Lung (tissue), 11 donors: ENCODE measurements at regions not wholly inside any gene's neighbourhood (a gene's known extent, or its start where the extent isn't known, plus 50 kb on each side); places are given as distances from the start of the nearest gene placed in this dataset.

ENCODE experiments used
- ATAC-seq: fragments of 200-7000 bp; cut with Tn5 transposase; one replicate; pipeline ENCODE4 v1.9.1; 2020; ENCODE audit warnings: moderate number of reproducible peaks; ENCODE audit not compliant: insufficient read depth, low FRiP score
- DNase-seq, 3 donors: peaks; one replicate each; pipeline ENCODE4 v3.0.0-alpha.2; 2013 to 2017
- H3K27ac ChIP-seq, 2 donors: one replicate each; pipeline ENCODE4 v1.5.1; 2013; ENCODE audit warnings: mild to moderate bottlenecking in 2 of 2, moderate library complexity in 2 of 2, control low read depth in 1 of 2, inconsistent platforms in 1 of 2, low read depth in 1 of 2, low read length in 1 of 2
- H3K27me3 ChIP-seq, 3 donors: one replicate each; pipeline ENCODE4 v1.5.1; 2013; ENCODE audit warnings: low read length in 2 of 3; ENCODE audit not compliant: control insufficient read depth in 3 of 3, insufficient read depth in 3 of 3
- H3K36me3 ChIP-seq, 4 donors: one replicate each; pipeline ENCODE4 v1.5.1; 2013; ENCODE audit warnings: low read length in 4 of 4, mild to moderate bottlenecking in 1 of 4, moderate library complexity in 1 of 4; ENCODE audit not compliant: control insufficient read depth in 4 of 4, insufficient read depth in 4 of 4
- H3K4me1 ChIP-seq, 5 donors: one replicate each; pipeline ENCODE4 v1.5.1; 2013; ENCODE audit warnings: low read length in 5 of 5, mild to moderate bottlenecking in 2 of 5, moderate library complexity in 1 of 5; ENCODE audit not compliant: control insufficient read depth in 5 of 5, insufficient read depth in 5 of 5
- H3K4me3 ChIP-seq: one replicate; pipeline ENCODE4 v1.5.1; 2013; ENCODE audit warnings: mild to moderate bottlenecking, control low read depth, moderate library complexity
- H3K9ac ChIP-seq, 2 donors: one replicate each; pipeline ENCODE4 v1.5.1; 2013; ENCODE audit warnings: low read length in 2 of 2, control low read depth in 1 of 2; ENCODE audit not compliant: insufficient read depth in 1 of 2
- H3K9me3 ChIP-seq, 4 donors: one replicate each; pipeline ENCODE4 v1.5.1; 2013; ENCODE audit warnings: low read length in 3 of 4, mild to moderate bottlenecking in 1 of 4, moderate library complexity in 1 of 4; ENCODE audit not compliant: control insufficient read depth in 4 of 4, insufficient read depth in 3 of 4
- CTCF ChIP-seq: IDR thresholded peaks from 2 replicates; pipeline ENCODE4 v1.5.1; 2012; ENCODE audit warnings: mild to moderate bottlenecking; ENCODE audit errors: control extremely low read depth, extremely low read depth
- whole genome bisulfite sequencing, 2 donors: extraction: QIAGEN DNeasy Blood & Tissue Kit; methylation state at CpG; one replicate each; pipeline ENCODE4 v1.1.7; 2013; 5-methylcytosine and 5-hydroxymethylcytosine counted together
- donor health status: control.
- donor health status: control.
- donor health status: Bipolar disorder and iron deficiency.
- donor health status: healthy.
- donor health status: DM: yes; HTN: yes; CAD: no.

DNA sequence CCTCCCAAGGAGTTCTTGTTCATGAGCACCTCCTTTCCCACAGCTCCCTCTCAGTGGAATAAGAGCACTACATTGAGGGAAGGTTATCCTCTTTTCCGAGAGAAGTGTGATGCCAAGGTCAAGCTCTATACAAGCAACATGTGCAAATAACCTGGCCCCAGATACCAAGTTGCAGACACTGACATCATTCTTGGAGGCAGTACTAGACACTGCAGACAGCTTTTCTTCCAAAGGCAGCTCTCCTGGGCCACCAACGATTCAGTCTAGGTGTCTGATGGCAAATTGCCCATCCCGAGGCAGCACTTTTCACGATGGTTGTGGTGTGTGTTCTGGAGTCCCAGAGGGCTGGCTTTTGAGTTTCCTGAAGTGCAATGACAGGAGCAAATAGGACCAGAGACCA is 384.9 kb downstream of the TLL1 start:
- ATAC-seq: no peak
- 50 to 69% methylated on average over 4 of the region's 4 CpGs for WGBS, 2 donors
- DNase-seq: peak in 1 of 3 donors; percentile 2

GRCh38 chr4:166259081-166259480 is 386.0 kb downstream of the TLL1 start:
- no peak for ATAC-seq
- no peak overlapping the region for H3K27ac ChIP-seq
- H3K27me3 ChIP-seq: no peaks in the 10 kb centered on the region
- no peaks in the 10 kb centered on the region for H3K4me1 ChIP-seq
- TF ChIP-seq CTCF: no peak
- no peak overlapping the region for H3K4me3 ChIP-seq
- no peaks in the 10 kb centered on the region for H3K9me3 ChIP-seq
- H3K9ac ChIP-seq: no peak overlapping the region
- 77 to 78% methylated on average over 4 of the region's 4 CpGs for WGBS, 2 donors
- H3K36me3 ChIP-seq: no peaks in the 10 kb centered on the region
- DNase-seq: no peak

More for the DNA sequence above, 384.9 kb downstream of the TLL1 start:
- Histone ChIP-seq H3K4me1 (no peaks in the 10 kb centered on the region), H3K36me3 (no peaks in the 10 kb centered on the region), H3K9me3 (no peaks in the 10 kb centered on the region), H3K27me3 (no peaks in the 10 kb centered on the region), H3K4me3 (no peak overlapping the region), H3K9ac (no peak overlapping the region), H3K27ac (no peak overlapping the region)
- no peak for TF ChIP-seq CTCF

DNA sequence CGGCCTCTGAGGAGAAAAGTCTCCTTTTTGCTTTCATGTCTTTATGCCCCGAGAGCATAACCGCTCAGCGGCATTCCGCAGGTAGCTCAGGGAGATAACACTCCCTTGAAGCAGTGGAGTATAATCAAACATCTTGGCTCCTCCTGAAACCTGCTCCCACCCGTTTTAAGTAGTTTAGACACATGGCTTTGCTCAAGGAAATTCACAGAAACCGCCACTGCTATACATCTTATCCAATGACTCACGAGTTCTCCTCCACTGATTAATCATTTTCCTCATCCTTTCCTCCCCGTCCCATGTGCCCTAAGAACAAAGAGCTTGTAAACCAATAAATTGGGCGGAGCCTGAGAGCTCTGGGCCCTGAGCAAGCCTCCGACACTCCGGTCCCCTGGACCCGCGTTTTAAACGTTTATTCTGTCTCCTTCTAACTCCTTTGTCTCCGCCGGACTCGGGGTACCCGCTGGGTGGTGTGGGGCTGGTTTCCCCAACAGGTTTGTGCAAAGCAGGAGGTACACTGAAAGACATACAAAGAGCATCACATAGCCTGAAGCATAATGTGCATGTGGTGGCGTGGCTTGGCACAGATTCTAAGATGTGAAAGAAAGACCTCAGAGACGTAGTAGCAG is 401.2 kb downstream of the TLL1 start:
- Histone ChIP-seq H3K4me1 (no peaks in the 10 kb centered on the region), H3K9me3 (no peaks in the 10 kb centered on the region), H3K4me3 (no peak overlapping the region), H3K27me3 (no peaks in the 10 kb centered on the region), H3K36me3 (no peaks in the 10 kb centered on the region), H3K9ac (no peak overlapping the region), H3K27ac (no peak overlapping the region)
- DNase-seq (no peak), ATAC-seq (no peak)
- WGBS, 2 donors: 84 to 87% methylated on average over 21 of the region's 21 CpGs
- no peak for TF ChIP-seq CTCF

GRCh38 chr4:166274775-166275174 is 401.7 kb downstream of the TLL1 start:
- H3K36me3 ChIP-seq: no peaks in the 10 kb centered on the region
- no peak for TF ChIP-seq CTCF
- H3K4me1 ChIP-seq: no peaks in the 10 kb centered on the region
- H3K9ac ChIP-seq: no peak overlapping the region
- H3K4me3 ChIP-seq: no peak overlapping the region
- H3K9me3 ChIP-seq: no peaks in the 10 kb centered on the region
- no peak overlapping the region for H3K27ac ChIP-seq
- 77 to 83% methylated on average over 1 of the region's 1 CpG for WGBS, 2 donors
- DNase-seq (no peak), ATAC-seq (no peak)
- H3K27me3 ChIP-seq: no peaks in the 10 kb centered on the region
